GM12878 (cell line): ENCODE measurements at regions not wholly inside any gene's neighbourhood (a gene's known extent, or its start where the extent isn't known, plus 50 kb on each side); places are given as distances from the start of the nearest gene placed in this dataset.

Experiments
- ATAC-seq: fragments of 200-7000 bp; cut with Tn5 transposase; 3 replicates; pipeline ENCODE4 v1.9.1; 2020; ENCODE audit warnings: mild to moderate bottlenecking, moderate library complexity
- BruUV-seq: library from RNA; stranded (reverse); fragments of 400-500 nt; replicated peaks from 2 replicates; lab custom pipeline; 2021; lab: Mats Ljungman, UMichigan
- CTCF ChIA-PET: fragments of 300-600 bp; sonication (Branson Sonifier 250); formaldehyde crosslinking; extraction: SDS; loops from one replicate; lab custom pipeline; 2021; ENCODE audit warnings: inconsistent platforms; lab: Yijun Ruan, JAX
- POLR2A ChIA-PET: fragments of 350-600 bp; formaldehyde crosslinking; extraction: SDS; loops from one replicate; lab custom pipeline; 2021; ENCODE audit warnings: inconsistent platforms; lab: Charles Lee
- RAD21 ChIA-PET: fragments of 300-600 bp; sonication (Branson Sonifier 250); formaldehyde crosslinking; loops from one replicate; lab custom pipeline; 2023; ENCODE audit warnings: antibody characterized with exemption; ENCODE audit not compliant: unreplicated experiment; lab: Charles Lee
- SMC1A ChIA-PET: fragments of 300-600 bp; sonication (Branson Sonifier 250); formaldehyde crosslinking; loops from one replicate; lab custom pipeline; 2023; ENCODE audit not compliant: unreplicated experiment, uncharacterized antibody; lab: Charles Lee
- DNase-seq: peaks from one replicate; pipeline ENCODE4 v3.0.0-alpha.2; 2011; ENCODE audit warnings: low read depth, low spot score
- FAIRE-seq: peaks from 3 replicates; lab custom pipeline; 2011; peaks lifted over from hg19 to GRCh38; lab: Jason Lieb, UNC
- H2AFZ ChIP-seq: 2 replicates; pipeline ENCODE4 v1.6.0; 2011; ENCODE audit warnings: low read depth, low read length, control low read depth; ENCODE audit not compliant: control insufficient read depth
- H3K27ac ChIP-seq: 2 replicates; pipeline ENCODE4 v1.5.1; 2011; ENCODE audit warnings: control low read depth; ENCODE audit not compliant: control insufficient read depth, insufficient read depth
- H3K27me3 ChIP-seq, 2 experiments: replicated peaks in 1 of 2; 2 replicates each; pipeline versions ENCODE4 v1.6.0 to v1.6.1; 2011; ENCODE audit warnings: low read length in 1 of 2; ENCODE audit not compliant: control insufficient read depth in 2 of 2, insufficient read depth in 2 of 2
- H3K36me3 ChIP-seq, 2 experiments: 2 replicates each; pipeline ENCODE4 v1.5.1; 2011; ENCODE audit warnings: low read length in 1 of 2; ENCODE audit not compliant: control insufficient read depth in 2 of 2, insufficient read depth in 2 of 2
- H3K4me1 ChIP-seq: 2 replicates; pipeline ENCODE4 v1.6.1; 2011; ENCODE audit warnings: mild to moderate bottlenecking, low read length, moderate library complexity, mixed read lengths; ENCODE audit not compliant: control insufficient read depth, insufficient read depth
- H3K4me2 ChIP-seq: 2 replicates; pipeline ENCODE4 v1.6.0; 2011; ENCODE audit warnings: control low read depth; ENCODE audit not compliant: control insufficient read depth, insufficient read depth
- H3K4me3 ChIP-seq: fragments of 200-600 bp; sonication (generic); 2 replicates; pipeline ENCODE4 v1.5.1; 2016
- H3K79me2 ChIP-seq: 2 replicates; pipeline ENCODE4 v1.6.0; 2011; ENCODE audit warnings: low read length; ENCODE audit not compliant: control insufficient read depth, insufficient read depth
- H3K9ac ChIP-seq: 2 replicates; pipeline ENCODE4 v1.8.0; 2011; ENCODE audit warnings: low read length, control low read depth, mixed read lengths; ENCODE audit not compliant: control insufficient read depth, insufficient read depth
- H3K9me3 ChIP-seq: replicated peaks from 3 replicates; pipeline ENCODE4 v1.5.1; 2011; ENCODE audit warnings: mild to moderate bottlenecking, low read length; ENCODE audit not compliant: control insufficient read depth, insufficient read depth
- H4K20me1 ChIP-seq: 2 replicates; pipeline ENCODE4 v1.6.0; 2011; ENCODE audit not compliant: control insufficient read depth, insufficient read depth
- ATF7 ChIP-seq: fragments of 450-650 bp; IDR thresholded peaks from 2 replicates; pipeline ENCODE4 v1.6.1; 2016; ENCODE audit warnings: low read depth, mild to moderate bottlenecking
- CHD2 ChIP-seq: IDR thresholded peaks from 2 replicates; pipeline ENCODE4 v1.6.1; 2011; ENCODE audit warnings: low read depth, low read length, improper control_type of control experiment, borderline replicate concordance
- EP300 ChIP-seq, 2 experiments: fragments of 150-350 bp in 1 of 2; IDR thresholded peaks; 2 replicates each; pipeline ENCODE4 v1.6.1; 2011 to 2012; ENCODE audit warnings: low read depth in 2 of 2, low read length in 2 of 2, borderline replicate concordance in 1 of 2, improper control_type of control experiment in 1 of 2, inconsistent platforms in 1 of 2; ENCODE audit not compliant: control insufficient read depth in 1 of 2
- JUNB ChIP-seq: IDR thresholded peaks from 2 replicates; pipeline ENCODE4 v1.6.1; 2016; ENCODE audit warnings: antibody characterized with exemption, mild to moderate bottlenecking
- MEF2A ChIP-seq: IDR thresholded peaks from 2 replicates; pipeline ENCODE4 v1.6.1; 2011; ENCODE audit warnings: low read depth, mild to moderate bottlenecking, low read length, moderate library complexity; ENCODE audit not compliant: insufficient read depth
- SIX5 ChIP-seq: IDR thresholded peaks from 2 replicates; pipeline ENCODE4 v1.6.1; 2011; ENCODE audit warnings: mild to moderate bottlenecking, low read depth, low read length, moderate library complexity; ENCODE audit not compliant: severe bottlenecking
- SMAD5 ChIP-seq: IDR thresholded peaks from 2 replicates; pipeline ENCODE4 v1.6.1; 2016; ENCODE audit warnings: antibody characterized with exemption, low read depth
- SUPT20H ChIP-seq: IDR thresholded peaks from 2 replicates; pipeline ENCODE4 v1.6.1; 2011; ENCODE audit warnings: low read depth, mild to moderate bottlenecking, low read length, moderate library complexity, borderline replicate concordance; ENCODE audit not compliant: control insufficient read depth
- ZNF274 ChIP-seq: IDR thresholded peaks from one replicate; pipeline ENCODE4 v1.8.0; 2011; ENCODE audit not compliant: insufficient read length, insufficient read depth
- WGBS: methylation state at CpG from one replicate; pipeline ENCODE4 v1.1.6; 2016; ENCODE audit warnings: low lambda C conversion rate; ENCODE audit not compliant: insufficient replicate concordance, insufficient coverage; ENCODE audit errors: missing lambda C conversion rate; 5-methylcytosine and 5-hydroxymethylcytosine counted together
- in situ Hi-C: fragments of 300-500 bp; cut with MboI; formaldehyde crosslinking; loops from 9 replicates; pipeline ENCODE4 v1.14.3; 2018; ENCODE audit warnings: mixed read lengths
- intact Hi-C: fragments of 100-400 bp; cut with micrococcal nuclease; formaldehyde crosslinking; loops from one replicate; pipeline ENCODE4 v1.14.2; 2022; ENCODE audit not compliant: unreplicated experiment
- TF ChIP-seq, protein P1 (sequence below): fragments of 450-650 bp; IDR thresholded peaks from 2 replicates; pipeline ENCODE4 v1.6.1; 2017; ENCODE audit warnings: mild to moderate bottlenecking
- TF ChIP-seq, protein P2 (sequence below): fragments of 450-650 bp; formaldehyde crosslinking; IDR thresholded peaks from 2 replicates; pipeline ENCODE4 v1.5.0; 2022; ENCODE audit warnings: mild to moderate bottlenecking, missing genetic modification characterization
- TF ChIP-seq, protein P3 (sequence below): IDR thresholded peaks from 2 replicates; pipeline ENCODE4 v1.6.1; 2011; ENCODE audit warnings: borderline replicate concordance, low read depth, mild to moderate bottlenecking, moderate library complexity, low read length; ENCODE audit not compliant: insufficient read depth, poor library complexity, severe bottlenecking
- TF ChIP-seq, protein P4 (sequence below): fragments of 450-650 bp; IDR thresholded peaks from 2 replicates; pipeline ENCODE4 v1.6.1; 2016; ENCODE audit warnings: mild to moderate bottlenecking
- TF ChIP-seq, protein P5 (sequence below): fragments of 450-650 bp; IDR thresholded peaks from 2 replicates; pipeline ENCODE4 v1.6.1; 2017; ENCODE audit warnings: antibody characterized with exemption, mild to moderate bottlenecking, moderate library complexity

DNA sequence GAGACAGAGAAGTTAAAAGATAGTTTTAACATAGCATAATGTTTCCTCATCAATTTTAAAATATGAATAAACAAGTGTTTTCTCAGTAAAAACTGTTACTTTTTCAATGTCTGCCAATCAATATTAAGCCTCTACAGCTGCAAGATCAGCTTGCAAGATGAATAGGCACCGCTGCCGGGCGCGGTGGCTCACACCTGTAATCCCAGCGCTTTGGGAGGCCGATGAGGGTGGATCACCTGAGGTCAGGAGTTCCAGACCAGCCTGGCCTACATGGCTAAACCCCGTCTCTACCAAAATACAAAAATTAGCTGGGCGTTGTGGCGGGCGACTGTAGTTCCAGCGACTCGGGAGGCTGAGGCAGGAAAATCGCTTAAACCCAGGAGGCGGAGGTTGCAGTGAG lies 54.8 kb upstream of the SH3GLB1 start:
- ChIA-PET POLR2A (no interaction called here), RAD21 (no interaction called here)
- BruUV-seq = no TSS peak
- H3K4me1 ChIP-seq = no peaks in the 10 kb centered on the region
- in situ Hi-C loops = no loop called here
- no peak for ATAC-seq
- H3K79me2 ChIP-seq = no peaks in the 10 kb centered on the region
- H3K9me3 ChIP-seq = no peaks in the 10 kb centered on the region
- no peak overlapping the region for H3K4me3 ChIP-seq
- H2AFZ ChIP-seq = no peak overlapping the region
- TF ChIP-seq EP300 (IDR thresholded peaks at IDR 0.05; ENCODE audit: borderline replicate concordance in 1 of 2, control insufficient read depth in 1 of 2, low read depth in 2 of 2, low read length in 2 of 2) = no peak
- TF ChIP-seq, protein P1, sequence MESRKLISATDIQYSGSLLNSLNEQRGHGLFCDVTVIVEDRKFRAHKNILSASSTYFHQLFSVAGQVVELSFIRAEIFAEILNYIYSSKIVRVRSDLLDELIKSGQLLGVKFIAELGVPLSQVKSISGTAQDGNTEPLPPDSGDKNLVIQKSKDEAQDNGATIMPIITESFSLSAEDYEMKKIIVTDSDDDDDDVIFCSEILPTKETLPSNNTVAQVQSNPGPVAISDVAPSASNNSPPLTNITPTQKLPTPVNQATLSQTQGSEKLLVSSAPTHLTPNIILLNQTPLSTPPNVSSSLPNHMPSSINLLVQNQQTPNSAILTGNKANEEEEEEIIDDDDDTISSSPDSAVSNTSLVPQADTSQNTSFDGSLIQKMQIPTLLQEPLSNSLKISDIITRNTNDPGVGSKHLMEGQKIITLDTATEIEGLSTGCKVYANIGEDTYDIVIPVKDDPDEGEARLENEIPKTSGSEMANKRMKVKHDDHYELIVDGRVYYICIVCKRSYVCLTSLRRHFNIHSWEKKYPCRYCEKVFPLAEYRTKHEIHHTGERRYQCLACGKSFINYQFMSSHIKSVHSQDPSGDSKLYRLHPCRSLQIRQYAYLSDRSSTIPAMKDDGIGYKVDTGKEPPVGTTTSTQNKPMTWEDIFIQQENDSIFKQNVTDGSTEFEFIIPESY = no peak
- no peak for TF ChIP-seq JUNB
- no peak for TF ChIP-seq MEF2A
- TF ChIP-seq SUPT20H = no peak
- no peak for TF ChIP-seq SMAD5
- TF ChIP-seq ATF7 = no peak
- TF ChIP-seq, protein P2, sequence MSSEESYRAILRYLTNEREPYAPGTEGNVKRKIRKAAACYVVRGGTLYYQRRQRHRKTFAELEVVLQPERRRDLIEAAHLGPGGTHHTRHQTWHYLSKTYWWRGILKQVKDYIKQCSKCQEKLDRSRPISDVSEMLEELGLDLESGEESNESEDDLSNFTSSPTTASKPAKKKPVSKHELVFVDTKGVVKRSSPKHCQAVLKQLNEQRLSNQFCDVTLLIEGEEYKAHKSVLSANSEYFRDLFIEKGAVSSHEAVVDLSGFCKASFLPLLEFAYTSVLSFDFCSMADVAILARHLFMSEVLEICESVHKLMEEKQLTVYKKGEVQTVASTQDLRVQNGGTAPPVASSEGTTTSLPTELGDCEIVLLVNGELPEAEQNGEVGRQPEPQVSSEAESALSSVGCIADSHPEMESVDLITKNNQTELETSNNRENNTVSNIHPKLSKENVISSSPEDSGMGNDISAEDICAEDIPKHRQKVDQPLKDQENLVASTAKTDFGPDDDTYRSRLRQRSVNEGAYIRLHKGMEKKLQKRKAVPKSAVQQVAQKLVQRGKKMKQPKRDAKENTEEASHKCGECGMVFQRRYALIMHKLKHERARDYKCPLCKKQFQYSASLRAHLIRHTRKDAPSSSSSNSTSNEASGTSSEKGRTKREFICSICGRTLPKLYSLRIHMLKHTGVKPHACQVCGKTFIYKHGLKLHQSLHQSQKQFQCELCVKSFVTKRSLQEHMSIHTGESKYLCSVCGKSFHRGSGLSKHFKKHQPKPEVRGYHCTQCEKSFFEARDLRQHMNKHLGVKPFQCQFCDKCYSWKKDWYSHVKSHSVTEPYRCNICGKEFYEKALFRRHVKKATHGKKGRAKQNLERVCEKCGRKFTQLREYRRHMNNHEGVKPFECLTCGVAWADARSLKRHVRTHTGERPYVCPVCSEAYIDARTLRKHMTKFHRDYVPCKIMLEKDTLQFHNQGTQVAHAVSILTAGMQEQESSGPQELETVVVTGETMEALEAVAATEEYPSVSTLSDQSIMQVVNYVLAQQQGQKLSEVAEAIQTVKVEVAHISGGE (CRISPR knock-in tag) = no peak
- no peak for TF ChIP-seq SIX5
- TF ChIP-seq CHD2 = no peak
- TF ChIP-seq, protein P3, sequence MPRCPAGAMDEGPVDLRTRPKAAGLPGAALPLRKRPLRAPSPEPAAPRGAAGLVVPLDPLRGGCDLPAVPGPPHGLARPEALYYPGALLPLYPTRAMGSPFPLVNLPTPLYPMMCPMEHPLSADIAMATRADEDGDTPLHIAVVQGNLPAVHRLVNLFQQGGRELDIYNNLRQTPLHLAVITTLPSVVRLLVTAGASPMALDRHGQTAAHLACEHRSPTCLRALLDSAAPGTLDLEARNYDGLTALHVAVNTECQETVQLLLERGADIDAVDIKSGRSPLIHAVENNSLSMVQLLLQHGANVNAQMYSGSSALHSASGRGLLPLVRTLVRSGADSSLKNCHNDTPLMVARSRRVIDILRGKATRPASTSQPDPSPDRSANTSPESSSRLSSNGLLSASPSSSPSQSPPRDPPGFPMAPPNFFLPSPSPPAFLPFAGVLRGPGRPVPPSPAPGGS = no peak
- TF ChIP-seq, protein P4, sequence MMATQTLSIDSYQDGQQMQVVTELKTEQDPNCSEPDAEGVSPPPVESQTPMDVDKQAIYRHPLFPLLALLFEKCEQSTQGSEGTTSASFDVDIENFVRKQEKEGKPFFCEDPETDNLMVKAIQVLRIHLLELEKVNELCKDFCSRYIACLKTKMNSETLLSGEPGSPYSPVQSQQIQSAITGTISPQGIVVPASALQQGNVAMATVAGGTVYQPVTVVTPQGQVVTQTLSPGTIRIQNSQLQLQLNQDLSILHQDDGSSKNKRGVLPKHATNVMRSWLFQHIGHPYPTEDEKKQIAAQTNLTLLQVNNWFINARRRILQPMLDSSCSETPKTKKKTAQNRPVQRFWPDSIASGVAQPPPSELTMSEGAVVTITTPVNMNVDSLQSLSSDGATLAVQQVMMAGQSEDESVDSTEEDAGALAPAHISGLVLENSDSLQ = no peak
- no peak for TF ChIP-seq ZNF274
- TF ChIP-seq, protein P5, sequence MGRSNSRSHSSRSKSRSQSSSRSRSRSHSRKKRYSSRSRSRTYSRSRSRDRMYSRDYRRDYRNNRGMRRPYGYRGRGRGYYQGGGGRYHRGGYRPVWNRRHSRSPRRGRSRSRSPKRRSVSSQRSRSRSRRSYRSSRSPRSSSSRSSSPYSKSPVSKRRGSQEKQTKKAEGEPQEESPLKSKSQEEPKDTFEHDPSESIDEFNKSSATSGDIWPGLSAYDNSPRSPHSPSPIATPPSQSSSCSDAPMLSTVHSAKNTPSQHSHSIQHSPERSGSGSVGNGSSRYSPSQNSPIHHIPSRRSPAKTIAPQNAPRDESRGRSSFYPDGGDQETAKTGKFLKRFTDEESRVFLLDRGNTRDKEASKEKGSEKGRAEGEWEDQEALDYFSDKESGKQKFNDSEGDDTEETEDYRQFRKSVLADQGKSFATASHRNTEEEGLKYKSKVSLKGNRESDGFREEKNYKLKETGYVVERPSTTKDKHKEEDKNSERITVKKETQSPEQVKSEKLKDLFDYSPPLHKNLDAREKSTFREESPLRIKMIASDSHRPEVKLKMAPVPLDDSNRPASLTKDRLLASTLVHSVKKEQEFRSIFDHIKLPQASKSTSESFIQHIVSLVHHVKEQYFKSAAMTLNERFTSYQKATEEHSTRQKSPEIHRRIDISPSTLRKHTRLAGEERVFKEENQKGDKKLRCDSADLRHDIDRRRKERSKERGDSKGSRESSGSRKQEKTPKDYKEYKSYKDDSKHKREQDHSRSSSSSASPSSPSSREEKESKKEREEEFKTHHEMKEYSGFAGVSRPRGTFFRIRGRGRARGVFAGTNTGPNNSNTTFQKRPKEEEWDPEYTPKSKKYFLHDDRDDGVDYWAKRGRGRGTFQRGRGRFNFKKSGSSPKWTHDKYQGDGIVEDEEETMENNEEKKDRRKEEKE = no peak
- TF ChIP-seq, all 136 proteins: peak for 0
- Histone ChIP-seq H3K27ac (no peak overlapping the region), H3K9ac (no peak overlapping the region), H3K27me3 (no peaks in the 10 kb centered on the region), H3K4me2 (no peak overlapping the region), H4K20me1 (no peaks in the 10 kb centered on the region), H3K36me3 (no peaks in the 10 kb centered on the region)
- FAIRE-seq = no peak
- WGBS = 85% methylated on average over 14 of the region's 14 CpGs
- intact Hi-C loops = no loop called here
- ChIA-PET SMC1A (no interaction called here), CTCF (no interaction called here)
- DNase-seq = no peak
